IgD-negative memory B cell (primary cell): ENCODE measurements at regions not wholly inside any gene's neighbourhood (a gene's known extent, or its start where the extent isn't known, plus 50 kb on each side); places are given as distances from the start of the nearest gene placed in this dataset.

Source experiments
- H3K27ac Mint-ChIP-seq, 3 donors: one replicate each; pipeline ENCODE4 v1.8.0; 2020 to 2022; ENCODE audit warnings: mild to moderate bottlenecking in 3 of 3, mixed read lengths in 3 of 3, moderate library complexity in 1 of 3
- H3K27me3 Mint-ChIP-seq: one replicate; pipeline ENCODE4 v1.8.0; 2021; ENCODE audit warnings: mixed read lengths
- H3K36me3 Mint-ChIP-seq: one replicate; pipeline ENCODE4 v1.8.0; 2020; ENCODE audit warnings: mild to moderate bottlenecking, mixed read lengths
- H3K4me1 Mint-ChIP-seq, 3 donors: one replicate each; pipeline ENCODE4 v1.8.0; 2020 to 2022; ENCODE audit warnings: mixed read lengths in 3 of 3, mild to moderate bottlenecking in 1 of 3
- H3K4me3 Mint-ChIP-seq, 4 donors: one replicate each; pipeline ENCODE4 v1.8.0; 2020 to 2022; ENCODE audit warnings: mild to moderate bottlenecking in 4 of 4, mixed read lengths in 4 of 4, moderate library complexity in 3 of 4
- H3K9me3 Mint-ChIP-seq, 3 donors: one replicate each; pipeline ENCODE4 v1.8.0; 2020 to 2021; ENCODE audit warnings: mixed read lengths in 3 of 3, mild to moderate bottlenecking in 1 of 3

DNA sequence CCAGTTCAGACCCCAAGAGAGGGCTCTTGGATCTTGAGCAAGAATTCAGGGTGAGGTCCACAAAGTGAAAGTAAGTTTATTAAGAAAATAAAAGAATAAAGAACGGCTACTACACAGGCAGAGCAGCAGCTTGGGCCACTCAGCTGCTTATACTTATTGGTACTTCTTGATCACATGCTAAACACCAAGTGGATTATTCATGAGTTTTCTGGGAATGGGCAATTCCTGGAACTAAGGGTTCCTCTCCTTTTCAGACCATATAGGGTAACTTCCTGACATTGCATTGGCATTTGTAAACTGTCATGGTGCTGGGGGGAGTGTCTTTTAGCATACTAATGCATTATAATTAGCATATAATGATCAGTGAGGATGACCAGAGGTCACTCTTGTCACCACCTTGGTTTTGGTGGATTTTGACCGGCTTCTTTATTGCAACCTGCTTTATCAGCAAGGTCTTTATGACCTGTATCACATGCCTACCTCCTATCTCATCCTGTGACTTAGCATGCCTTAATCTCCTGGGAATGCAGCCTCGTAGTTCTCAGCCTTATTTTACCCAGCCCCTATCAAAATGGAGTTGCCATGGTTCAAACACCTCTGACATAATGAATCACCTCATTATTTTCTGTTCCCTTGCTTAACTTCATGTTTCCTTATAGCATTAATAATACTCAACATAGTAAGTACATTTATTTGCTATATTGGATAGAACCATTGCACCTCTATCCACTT lies 476.3 kb downstream of the DTHD1 start:
- peaks cover 1% of the 10 kb centered on the region for H3K27me3 Mint-ChIP-seq
- H3K9me3 Mint-ChIP-seq: peaks cover 2 to 4% (median 3%) of the 10 kb centered on the region in 3 donors
- H3K27ac Mint-ChIP-seq: no peak overlapping the region
- no peaks in the 10 kb centered on the region for H3K4me1 Mint-ChIP-seq
- no peak overlapping the region for H3K4me3 Mint-ChIP-seq
- H3K36me3 Mint-ChIP-seq: no peaks in the 10 kb centered on the region

DNA sequence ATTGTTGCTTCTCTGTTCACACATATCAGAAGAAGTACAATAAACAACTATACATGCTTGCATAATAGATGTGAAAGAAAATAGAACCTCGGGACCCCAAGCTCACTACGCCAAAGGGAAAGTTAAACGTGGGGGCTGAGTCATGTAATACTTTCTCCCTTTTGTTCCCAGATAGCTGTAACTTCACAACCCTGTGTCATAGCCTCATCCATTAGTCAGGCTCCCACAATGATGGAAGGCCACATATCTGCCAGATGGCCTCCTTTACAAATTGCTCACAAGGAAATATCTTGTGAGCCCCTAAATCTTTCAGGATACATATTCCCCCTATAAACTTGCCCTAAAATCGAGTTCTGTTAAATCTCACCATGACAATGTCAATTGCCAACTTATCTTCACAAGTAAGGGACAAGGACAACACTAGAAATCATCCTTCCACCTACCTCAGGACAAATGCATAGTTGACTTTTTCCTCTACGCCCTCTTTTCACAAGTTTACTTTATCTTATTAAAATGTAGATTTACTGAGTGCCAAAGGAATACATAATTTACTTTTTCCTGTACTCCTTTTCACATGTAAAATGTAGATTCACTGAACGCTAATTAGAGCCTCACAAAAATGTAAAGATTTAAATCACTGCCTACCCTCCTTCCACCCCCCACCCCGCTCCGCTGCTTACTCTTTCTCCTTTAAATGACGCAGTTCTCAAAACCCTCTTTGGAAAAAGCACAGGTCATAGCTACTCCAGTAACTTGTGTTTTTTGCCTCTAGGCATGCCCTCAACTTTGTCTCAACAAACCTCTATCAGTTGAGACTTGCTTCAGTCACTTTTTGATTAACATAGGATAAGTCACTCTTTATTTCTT lies 477.1 kb downstream of the DTHD1 start:
- Mint-ChIP-seq H3K9me3 (peaks cover 2 to 4% (median 3%) of the 10 kb centered on the region in 3 donors), H3K36me3 (no peaks in the 10 kb centered on the region), H3K27ac (no peak overlapping the region), H3K27me3 (peaks cover 1% of the 10 kb centered on the region), H3K4me3 (no peak overlapping the region), H3K4me1 (no peaks in the 10 kb centered on the region)

DNA sequence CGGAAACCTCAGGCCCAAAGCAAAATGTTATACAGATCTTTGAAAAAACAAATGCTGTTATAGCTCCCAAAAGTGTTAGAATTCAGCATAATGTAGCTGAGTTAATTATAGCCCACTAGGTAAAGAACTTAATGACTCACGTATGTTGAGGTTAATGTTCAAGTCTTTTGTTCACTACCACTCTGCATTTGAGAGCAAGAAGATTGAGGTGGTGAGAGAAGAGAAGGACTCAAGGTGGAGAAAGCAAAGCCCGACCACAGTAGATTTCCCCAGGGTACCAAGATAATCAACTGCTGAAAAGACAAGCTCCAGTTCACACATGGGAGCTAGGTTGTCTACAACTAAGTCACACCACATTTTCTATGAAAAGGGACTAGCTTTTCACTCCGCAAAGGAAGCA lies 480.2 kb downstream of the DTHD1 start:
- H3K36me3 Mint-ChIP-seq: no peaks in the 10 kb centered on the region
- peaks cover 3% of the 10 kb centered on the region for H3K27me3 Mint-ChIP-seq
- H3K27ac Mint-ChIP-seq: no peak overlapping the region
- H3K4me1 Mint-ChIP-seq: no peaks in the 10 kb centered on the region
- H3K4me3 Mint-ChIP-seq: no peak overlapping the region
- peaks cover 0 to 2% (median 2%) of the 10 kb centered on the region in 3 donors for H3K9me3 Mint-ChIP-seq

DNA sequence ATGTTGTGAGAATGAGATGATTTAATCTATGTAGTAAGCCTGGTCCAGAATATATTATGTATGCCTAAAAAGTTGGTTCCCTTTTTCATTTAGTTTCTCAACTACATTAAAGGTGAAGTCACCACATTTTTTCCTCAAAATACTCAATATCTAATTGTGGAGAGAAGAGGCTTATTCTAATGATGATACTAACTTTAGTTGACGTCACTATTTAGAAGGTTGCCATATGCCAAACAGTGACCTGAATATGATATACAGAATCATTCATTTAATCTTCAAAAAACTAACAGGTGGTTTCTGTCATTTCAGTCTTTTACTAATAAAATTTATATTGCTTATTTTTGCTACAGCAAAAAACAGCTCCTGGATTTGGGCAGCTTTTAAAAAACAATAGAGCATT lies 480.7 kb upstream of the NWD2 start:
- Mint-ChIP-seq H3K27me3 (peaks cover 3% of the 10 kb centered on the region), H3K27ac (no peak overlapping the region), H3K9me3 (peaks cover 0 to 2% (median 2%) of the 10 kb centered on the region in 3 donors), H3K4me1 (no peaks in the 10 kb centered on the region), H3K36me3 (no peaks in the 10 kb centered on the region), H3K4me3 (no peak overlapping the region)

DNA sequence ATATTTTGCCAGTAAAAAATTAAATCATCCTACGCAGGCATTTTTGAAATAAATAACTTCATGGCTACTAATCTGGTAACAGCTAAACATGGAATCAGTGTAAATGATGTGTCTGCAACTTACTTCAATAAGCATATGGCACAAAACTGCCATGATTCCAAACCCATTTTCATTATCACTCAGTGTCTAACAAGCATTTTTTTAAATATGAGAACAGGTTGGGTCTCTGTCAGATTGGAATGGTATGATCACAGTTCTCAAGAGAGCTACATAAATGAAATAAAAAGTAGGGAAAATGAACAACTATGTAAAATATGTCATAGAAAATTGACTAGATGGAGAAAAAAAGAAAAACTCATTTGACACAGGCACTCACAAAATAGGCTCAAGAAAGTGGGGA lies 476.9 kb upstream of the NWD2 start:
- Mint-ChIP-seq H3K27me3 (peaks cover 1% of the 10 kb centered on the region), H3K9me3 (peaks cover 0 to 2% (median under 1%) of the 10 kb centered on the region in 3 donors)

DNA sequence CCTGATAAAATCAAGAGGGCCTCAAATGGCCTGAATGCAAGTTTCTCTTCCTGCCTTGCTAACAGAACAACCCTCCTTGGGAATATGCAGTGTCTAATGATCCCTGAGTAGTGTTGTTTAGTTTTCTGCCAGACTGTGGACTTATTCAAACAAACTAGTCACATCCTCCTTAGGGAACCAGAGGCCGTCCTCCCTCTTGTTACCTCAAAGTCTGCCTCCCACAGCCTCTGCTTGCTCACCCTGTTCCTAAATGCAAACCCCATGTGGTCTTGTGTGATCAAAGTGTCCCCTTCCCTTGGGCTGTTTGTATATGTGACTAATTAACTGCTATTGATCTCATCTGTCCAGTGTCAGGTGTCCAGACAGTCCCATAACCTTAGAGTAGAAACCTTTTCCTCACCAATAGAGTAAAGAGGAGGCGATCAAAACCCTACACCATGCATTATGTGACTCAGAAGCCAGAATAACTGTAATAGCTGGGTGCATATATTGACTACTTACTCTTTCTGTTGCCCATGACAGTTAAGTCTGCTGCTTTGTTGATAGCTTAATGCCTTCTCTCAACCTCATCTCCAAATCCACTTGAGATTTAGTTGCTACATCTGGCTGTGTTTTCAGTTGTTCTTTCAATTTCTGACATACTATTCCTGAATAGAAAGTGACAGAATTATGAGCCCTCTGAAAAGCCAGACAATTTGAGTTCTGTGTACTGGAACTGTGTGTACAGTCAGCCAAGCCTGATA lies 473.0 kb upstream of the NWD2 start:
- Mint-ChIP-seq H3K27ac (no peak overlapping the region), H3K27me3 (no peaks in the 10 kb centered on the region), H3K36me3 (no peaks in the 10 kb centered on the region), H3K4me1 (peaks cover 0 to 1% (median 0%) of the 10 kb centered on the region in 3 donors), H3K9me3 (no peaks in the 10 kb centered on the region), H3K4me3 (no peak overlapping the region)

More for the DNA sequence above, 476.9 kb upstream of the NWD2 start:
- Mint-ChIP-seq H3K4me1 (peaks cover 0 to 1% (median 0%) of the 10 kb centered on the region in 3 donors), H3K36me3 (no peaks in the 10 kb centered on the region), H3K27ac (no peak overlapping the region), H3K4me3 (no peak overlapping the region)

DNA sequence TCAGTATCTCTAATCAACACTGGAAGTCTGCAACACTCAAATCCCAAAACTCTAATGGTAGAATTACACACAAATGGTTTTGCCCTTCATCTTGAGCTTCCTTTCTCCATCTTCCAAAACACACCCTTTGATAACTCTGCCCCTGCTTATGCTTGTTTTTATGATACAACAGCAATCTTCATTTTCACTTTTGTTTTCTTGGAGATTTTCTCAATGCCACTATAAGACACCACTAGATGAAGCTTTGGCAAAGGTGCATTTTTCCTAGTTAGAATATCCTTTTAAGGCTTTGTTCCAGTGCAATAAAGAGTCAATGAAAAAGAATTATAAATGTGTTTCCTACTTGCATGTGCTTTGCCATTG lies 472.4 kb upstream of the NWD2 start:
- Mint-ChIP-seq H3K4me1 (peaks cover 0 to 1% (median 0%) of the 10 kb centered on the region in 3 donors), H3K4me3 (no peak overlapping the region), H3K9me3 (no peaks in the 10 kb centered on the region), H3K36me3 (no peaks in the 10 kb centered on the region), H3K27me3 (no peaks in the 10 kb centered on the region), H3K27ac (no peak overlapping the region)

DNA sequence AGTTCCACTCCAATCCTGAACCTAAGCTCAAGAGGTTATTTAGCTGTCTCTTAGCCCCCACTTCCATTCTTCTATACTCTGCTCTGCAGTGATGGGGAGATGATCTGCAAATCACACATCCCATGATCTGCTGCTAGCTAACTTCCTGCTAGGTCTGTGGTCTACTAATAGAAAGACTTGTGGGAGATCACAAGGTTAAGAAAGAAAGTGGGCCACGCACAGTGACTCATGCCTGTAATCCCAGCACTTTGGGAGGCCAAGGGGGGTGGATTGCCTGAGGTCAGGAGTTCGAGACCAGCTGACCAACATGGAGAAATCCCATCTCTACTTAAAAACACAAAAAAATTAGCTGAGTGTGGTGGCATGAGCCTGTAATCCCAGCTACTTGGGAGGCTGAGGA lies 471.1 kb upstream of the NWD2 start:
- Mint-ChIP-seq H3K27ac (no peak overlapping the region), H3K27me3 (no peaks in the 10 kb centered on the region), H3K9me3 (peaks cover 0 to 3% (median 0%) of the 10 kb centered on the region in 3 donors), H3K4me3 (no peak overlapping the region), H3K36me3 (no peaks in the 10 kb centered on the region), H3K4me1 (peaks cover 0 to 1% (median 0%) of the 10 kb centered on the region in 3 donors)

DNA sequence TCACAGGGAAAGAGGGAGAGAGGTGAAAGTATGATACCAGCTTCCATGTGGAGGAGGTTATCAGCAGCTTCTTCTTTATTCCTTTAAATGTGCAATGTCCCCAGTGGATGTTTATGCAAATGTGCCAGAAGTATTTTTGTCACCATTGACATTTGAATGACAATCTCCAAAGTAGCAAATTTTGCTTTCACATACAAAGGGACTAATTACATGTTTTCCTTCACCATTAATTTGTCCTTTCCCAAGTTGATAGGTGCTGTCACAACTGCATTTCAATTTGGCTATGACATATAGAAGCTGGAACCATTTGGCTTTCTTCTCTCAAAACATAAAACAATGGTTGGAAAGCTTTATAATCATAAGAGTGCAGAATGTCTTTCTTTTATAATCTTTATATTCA lies 469.0 kb upstream of the NWD2 start:
- no peak overlapping the region for H3K27ac Mint-ChIP-seq
- H3K4me3 Mint-ChIP-seq: no peak overlapping the region
- H3K27me3 Mint-ChIP-seq: no peaks in the 10 kb centered on the region
- H3K36me3 Mint-ChIP-seq: no peaks in the 10 kb centered on the region
- H3K9me3 Mint-ChIP-seq: peaks cover 0 to 3% (median 0%) of the 10 kb centered on the region in 3 donors
- H3K4me1 Mint-ChIP-seq: peaks cover 0 to 1% (median 0%) of the 10 kb centered on the region in 3 donors

DNA sequence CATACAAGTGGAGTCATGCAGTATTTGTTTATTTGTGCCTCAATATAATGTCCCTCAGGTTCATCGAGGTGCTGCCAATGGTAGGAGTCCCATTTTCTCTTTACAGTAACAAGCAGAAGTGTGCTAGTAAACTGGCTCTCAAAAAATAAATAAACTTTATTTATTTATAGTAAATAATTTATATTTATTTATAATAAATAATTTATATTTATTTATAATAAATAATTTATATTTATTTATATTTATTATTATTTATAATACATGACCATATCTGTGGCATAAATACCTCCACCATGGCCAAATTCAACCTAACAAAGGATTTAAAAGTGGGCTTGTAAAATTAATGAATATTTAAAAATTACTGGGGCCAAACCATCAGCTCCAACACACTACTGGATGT lies 464.9 kb upstream of the NWD2 start:
- peaks cover 2% of the 10 kb centered on the region for H3K36me3 Mint-ChIP-seq
- no peak overlapping the region for H3K27ac Mint-ChIP-seq
- no peaks in the 10 kb centered on the region for H3K4me1 Mint-ChIP-seq
- H3K4me3 Mint-ChIP-seq: no peak overlapping the region
- H3K9me3 Mint-ChIP-seq: peaks cover 0 to 3% (median 0%) of the 10 kb centered on the region in 3 donors
- no peaks in the 10 kb centered on the region for H3K27me3 Mint-ChIP-seq

DNA sequence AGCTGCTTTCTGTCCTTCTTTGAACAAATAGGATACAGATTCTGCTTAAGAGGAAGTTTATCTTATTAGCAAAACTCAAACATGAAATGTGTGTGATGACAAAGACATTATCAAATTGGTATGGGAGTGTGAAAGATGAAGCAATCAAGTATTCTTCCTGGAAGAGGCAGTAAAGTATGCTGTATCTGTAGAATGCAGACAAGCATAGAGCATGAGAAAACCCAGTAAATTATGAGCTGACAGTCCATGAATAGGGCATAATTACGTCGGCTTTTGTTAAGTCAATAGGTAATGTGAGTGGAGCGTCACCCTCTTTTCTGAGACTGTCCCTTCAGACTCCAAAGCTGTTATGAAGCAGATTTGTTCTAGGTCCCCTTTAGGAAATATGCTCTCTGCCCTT lies 458.6 kb upstream of the NWD2 start:
- Mint-ChIP-seq H3K36me3 (peaks cover 2% of the 10 kb centered on the region), H3K4me3 (no peak overlapping the region), H3K9me3 (peaks cover 0 to 1% (median 0%) of the 10 kb centered on the region in 3 donors), H3K27me3 (no peaks in the 10 kb centered on the region), H3K4me1 (no peaks in the 10 kb centered on the region), H3K27ac (no peak overlapping the region)

DNA sequence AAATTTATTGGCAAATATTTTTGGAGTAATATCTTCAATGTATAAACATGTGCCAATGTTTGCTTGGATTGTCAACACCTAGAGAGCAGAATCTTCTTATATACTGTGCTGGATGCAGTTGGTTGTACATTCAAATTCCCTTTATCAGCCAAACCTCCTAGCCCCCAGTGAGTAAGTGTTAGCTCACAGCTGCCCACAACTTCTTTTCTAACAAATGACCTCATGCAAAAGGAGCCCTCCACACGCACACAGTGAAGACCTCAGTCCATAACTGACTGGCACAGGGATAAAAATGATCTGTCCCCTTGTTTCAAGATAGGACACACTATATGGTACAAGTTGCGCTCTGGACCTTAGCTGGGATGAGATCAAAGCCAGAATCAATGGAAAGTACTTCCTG lies 458.0 kb upstream of the NWD2 start:
- Mint-ChIP-seq H3K27me3 (no peaks in the 10 kb centered on the region), H3K36me3 (peaks cover 2% of the 10 kb centered on the region), H3K27ac (no peak overlapping the region), H3K4me3 (no peak overlapping the region), H3K9me3 (peaks cover 0 to 1% (median 0%) of the 10 kb centered on the region in 3 donors), H3K4me1 (peaks cover 0 to under 1% (median 0%) of the 10 kb centered on the region in 3 donors)

DNA sequence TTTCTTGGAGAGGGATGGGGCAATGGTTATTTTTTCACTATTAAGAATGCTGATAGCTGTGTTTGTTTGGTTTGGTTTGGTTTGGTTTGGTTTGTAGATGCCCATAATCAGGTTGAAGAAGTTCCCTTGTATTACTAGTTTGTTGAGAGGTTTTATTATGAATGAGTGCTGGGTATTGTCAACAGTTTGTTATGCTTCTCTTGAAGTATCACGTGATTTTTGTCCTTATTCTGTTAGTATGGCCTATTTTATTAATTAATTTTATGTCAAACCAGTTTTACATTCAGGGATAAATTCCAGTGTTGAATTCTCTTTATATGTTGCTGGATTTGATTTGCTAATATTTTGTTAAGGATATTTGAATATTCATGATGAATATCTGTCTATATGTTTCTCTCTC lies 449.8 kb upstream of the NWD2 start:
- peaks cover 0 to 2% (median 0%) of the 10 kb centered on the region in 3 donors for H3K4me1 Mint-ChIP-seq
- H3K36me3 Mint-ChIP-seq: no peaks in the 10 kb centered on the region

DNA sequence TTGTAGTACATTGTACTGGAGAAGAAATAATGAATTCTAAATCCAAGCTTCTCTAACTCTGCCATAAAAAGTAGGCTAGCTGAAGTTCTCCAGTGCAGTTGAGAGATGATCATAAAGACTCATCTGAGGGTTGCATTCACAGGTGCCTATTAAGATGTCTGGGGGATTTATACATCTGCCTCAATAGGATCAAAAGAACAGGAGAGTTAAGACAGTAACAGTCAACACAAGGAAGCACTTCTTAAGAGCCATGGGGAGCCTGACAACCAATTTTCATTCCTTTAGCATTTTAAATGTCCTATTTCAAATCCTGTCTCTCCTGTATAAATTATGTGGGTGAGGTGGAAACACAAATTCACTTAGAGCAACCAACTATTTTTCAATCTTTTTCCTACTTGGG lies 432.4 kb upstream of the NWD2 start:
- Mint-ChIP-seq H3K4me3 (no peak overlapping the region), H3K27ac (no peak overlapping the region), H3K36me3 (no peaks in the 10 kb centered on the region), H3K27me3 (no peaks in the 10 kb centered on the region), H3K9me3 (peaks cover 0 to 2% (median 0%) of the 10 kb centered on the region in 3 donors), H3K4me1 (no peaks in the 10 kb centered on the region)

More for the DNA sequence above, 449.8 kb upstream of the NWD2 start:
- H3K9me3 Mint-ChIP-seq: peaks cover 2 to 8% (median 4%) of the 10 kb centered on the region in 3 donors
- no peaks in the 10 kb centered on the region for H3K27me3 Mint-ChIP-seq
- no peak overlapping the region for H3K4me3 Mint-ChIP-seq
- no peak overlapping the region for H3K27ac Mint-ChIP-seq

DNA sequence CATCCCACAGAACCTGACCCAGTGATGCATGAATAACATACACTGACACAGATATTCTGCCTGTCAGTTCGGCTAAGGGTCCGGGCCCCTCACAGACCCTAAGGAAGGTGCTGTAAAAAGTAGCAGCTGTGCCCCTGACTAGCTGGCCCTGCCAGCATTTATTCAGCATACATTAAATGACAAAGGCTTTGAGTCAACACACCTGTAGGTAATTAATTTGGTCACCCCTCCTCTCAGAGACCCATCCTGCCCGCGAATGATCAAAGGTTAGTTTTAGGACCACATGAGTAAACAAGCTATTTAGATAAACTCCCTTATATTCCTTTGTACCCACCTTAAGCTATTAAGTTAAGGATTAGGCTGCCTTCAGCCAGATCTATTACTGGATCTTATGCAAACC lies 429.0 kb upstream of the NWD2 start:
- H3K36me3 Mint-ChIP-seq: no peaks in the 10 kb centered on the region
- no peaks in the 10 kb centered on the region for H3K4me1 Mint-ChIP-seq
- H3K4me3 Mint-ChIP-seq: no peak overlapping the region
- no peak overlapping the region for H3K27ac Mint-ChIP-seq
- peaks cover 0 to 2% (median 2%) of the 10 kb centered on the region in 3 donors for H3K9me3 Mint-ChIP-seq
- H3K27me3 Mint-ChIP-seq: no peaks in the 10 kb centered on the region
